Testis (tissue), 2 donors: ENCODE measurements at regions not wholly inside any gene's neighbourhood (a gene's known extent, or its start where the extent isn't known, plus 50 kb on each side); places are given as distances from the start of the nearest gene placed in this dataset.

Source experiments
- POLR2A ChIP-seq: fragments of 450-650 bp; IDR thresholded peaks from one replicate; pipeline ENCODE4 v1.6.1; 2017; ENCODE audit warnings: antibody characterized with exemption, mild to moderate bottlenecking, moderate library complexity
- TF ChIP-seq, protein P1 (sequence below), 3 experiments: fragments of 450-650 bp in 2 of 3; fragments of 200-600 bp in 1 of 3; sonication (generic) in 1 of 3; IDR thresholded peaks; one replicate each; pipeline ENCODE4 v1.5.1; 2016 to 2019; ENCODE audit warnings: antibody characterized with exemption in 3 of 3, mild to moderate bottlenecking in 2 of 3, moderate library complexity in 1 of 3

DNA sequence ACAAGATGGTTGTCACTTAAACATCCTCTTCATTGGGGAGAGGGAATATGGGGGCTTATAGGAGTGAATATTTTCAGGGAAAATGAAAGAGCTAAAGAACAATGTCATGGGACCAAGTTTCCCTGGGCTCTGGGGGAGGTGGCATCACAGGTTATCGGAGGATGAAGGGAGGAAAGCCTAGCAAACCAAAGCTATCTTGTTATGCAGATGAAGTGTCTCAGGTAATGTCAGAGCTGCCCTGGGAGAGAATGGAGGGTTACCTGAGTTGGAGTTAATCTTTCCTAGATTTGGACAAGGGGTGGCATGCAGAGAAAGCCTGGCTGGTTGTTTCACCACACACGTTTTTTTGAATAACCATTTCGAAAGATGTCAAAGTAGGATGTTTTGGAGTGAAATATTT lies 308.1 kb upstream of the ATP10A start:
- TF ChIP-seq, protein P1, sequence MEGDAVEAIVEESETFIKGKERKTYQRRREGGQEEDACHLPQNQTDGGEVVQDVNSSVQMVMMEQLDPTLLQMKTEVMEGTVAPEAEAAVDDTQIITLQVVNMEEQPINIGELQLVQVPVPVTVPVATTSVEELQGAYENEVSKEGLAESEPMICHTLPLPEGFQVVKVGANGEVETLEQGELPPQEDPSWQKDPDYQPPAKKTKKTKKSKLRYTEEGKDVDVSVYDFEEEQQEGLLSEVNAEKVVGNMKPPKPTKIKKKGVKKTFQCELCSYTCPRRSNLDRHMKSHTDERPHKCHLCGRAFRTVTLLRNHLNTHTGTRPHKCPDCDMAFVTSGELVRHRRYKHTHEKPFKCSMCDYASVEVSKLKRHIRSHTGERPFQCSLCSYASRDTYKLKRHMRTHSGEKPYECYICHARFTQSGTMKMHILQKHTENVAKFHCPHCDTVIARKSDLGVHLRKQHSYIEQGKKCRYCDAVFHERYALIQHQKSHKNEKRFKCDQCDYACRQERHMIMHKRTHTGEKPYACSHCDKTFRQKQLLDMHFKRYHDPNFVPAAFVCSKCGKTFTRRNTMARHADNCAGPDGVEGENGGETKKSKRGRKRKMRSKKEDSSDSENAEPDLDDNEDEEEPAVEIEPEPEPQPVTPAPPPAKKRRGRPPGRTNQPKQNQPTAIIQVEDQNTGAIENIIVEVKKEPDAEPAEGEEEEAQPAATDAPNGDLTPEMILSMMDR (IDR thresholded peaks at IDR 0.05), result no peak
- no peak for TF ChIP-seq POLR2A
